ENCODE measurements at regions not wholly inside any gene's neighbourhood (a gene's known extent, or its start where the extent isn't known, plus 50 kb on each side); places are given as distances from the start of the nearest gene placed in this dataset.

- TF ChIP-seq HDGF (IDR thresholded peaks at IDR 0.05; ENCODE audit: borderline replicate concordance), result no peak
- TF ChIP-seq CTBP1 (IDR thresholded peaks at IDR 0.05; ENCODE audit: borderline replicate concordance), result no peak
- no peak for TF ChIP-seq TARDBP (IDR thresholded peaks at IDR 0.05)
- TF ChIP-seq L3MBTL2 (conservative IDR thresholded peaks at IDR 0.05), result no peak
Measured at GRCh38 chr3:64898941-64899340, 211.1 kb upstream of the ADAMTS9 start.

Data from HEK293T (cell line).